ENCODE measurements at regions not wholly inside any gene's neighbourhood (a gene's known extent, or its start where the extent isn't known, plus 50 kb on each side); places are given as distances from the start of the nearest gene placed in this dataset.

DNA sequence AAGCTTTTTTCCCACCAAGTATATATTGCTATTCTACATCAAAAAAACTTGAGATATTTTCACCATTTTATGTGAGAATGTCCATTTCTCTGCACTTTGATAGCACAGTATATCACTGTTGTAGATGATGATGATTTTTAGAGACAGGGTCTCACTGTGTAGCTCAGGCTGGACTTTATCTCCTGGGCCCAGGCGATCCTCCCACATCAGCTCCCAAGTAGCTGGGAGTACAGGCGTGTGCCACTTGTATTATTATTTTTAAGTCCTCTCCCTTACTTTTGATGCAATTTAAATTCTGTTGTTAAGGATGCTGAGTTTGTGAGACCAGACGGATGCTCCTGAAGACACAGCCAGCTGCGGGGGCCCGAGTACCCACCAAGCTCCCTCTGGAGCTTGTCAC lies 326.8 kb downstream of the QKI start (continued):
- TF ChIP-seq ETV6 (IDR thresholded peaks at IDR 0.05; ENCODE audit: borderline replicate concordance in 1 of 2, low read depth in 2 of 2, low read length in 1 of 2) = no peak
- no peak for TF ChIP-seq ETV6 (CRISPR knock-in tag; IDR thresholded peaks at IDR 0.05; ENCODE audit: borderline replicate concordance)
- no peak for TF ChIP-seq BHLHE40 (IDR thresholded peaks at IDR 0.05; ENCODE audit: low read length)
- TF ChIP-seq YBX1 (IDR thresholded peaks at IDR 0.05) = no peak
- no peak for TF ChIP-seq PHF8 (IDR thresholded peaks at IDR 0.05; ENCODE audit: borderline replicate concordance, low read length)
- no peak for TF ChIP-seq ZNF23 (CRISPR knock-in tag; IDR thresholded peaks at IDR 0.05)
- peak; percentile 68 for TF ChIP-seq CBFA2T3 (IDR thresholded peaks at IDR 0.05)
- TF ChIP-seq PHF21A (IDR thresholded peaks at IDR 0.05; ENCODE audit: borderline replicate concordance, low read depth) = no peak
- TF ChIP-seq RNF2 (IDR thresholded peaks at IDR 0.05) = no peak

DNA sequence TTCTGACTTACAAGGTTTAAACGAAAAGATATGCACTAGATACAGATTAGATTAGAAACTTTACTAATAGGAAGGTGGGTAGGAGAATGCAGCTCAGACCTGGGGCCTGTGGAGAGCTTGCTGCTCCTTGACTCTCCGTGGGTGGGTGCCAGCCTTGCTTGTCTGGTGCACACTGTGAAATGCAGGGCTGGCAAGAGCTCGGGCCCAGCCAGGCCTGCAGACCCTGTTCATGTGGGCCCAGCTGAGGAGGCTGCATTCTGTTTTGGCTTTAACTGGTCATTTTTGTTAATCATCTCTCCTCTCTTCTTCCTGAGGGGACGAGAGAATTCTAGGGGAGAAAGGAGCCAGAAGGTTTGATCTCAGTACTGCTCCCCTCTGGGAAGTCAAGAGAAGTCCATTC lies 325.4 kb downstream of the QKI start:
- ATAC-seq = no peak
- Histone ChIP-seq H3K4me1 (replicated peaks in 1 of 2; ENCODE audit: control insufficient read depth in 2 of 2, insufficient read depth in 2 of 2, low read length in 2 of 2) (peaks cover 10 to 15% of the 10 kb centered on the region in 2 experiments; a peak in 4 of 5 replicates), H3K9me3 (replicated peaks; ENCODE audit: control insufficient read depth, insufficient read depth, low read depth, low read length) (no peaks in the 10 kb centered on the region), H2AFZ (ENCODE audit: low read depth, low read length) (no peak overlapping the region), H3K4me3 (no peak overlapping the region), H3K27me3 (ENCODE audit: control insufficient read depth in 2 of 2, insufficient read depth in 2 of 2, low read length in 2 of 2) (peaks cover 6 to 62% of the 10 kb centered on the region in 2 experiments; a peak in 4 of 5 replicates), H3K27ac (ENCODE audit: extremely low read depth, low read depth, low read length) (no peak overlapping the region), H4K20me1 (replicated peaks; ENCODE audit: control insufficient read depth, insufficient read depth, low read length) (no peaks in the 10 kb centered on the region), H3K36me3 (ENCODE audit: control insufficient read depth, insufficient read depth, low read length) (no peaks in the 10 kb centered on the region), H3K9ac (ENCODE audit: insufficient read depth in 1 of 2, low read depth in 2 of 2, low read length in 2 of 2) (no peak overlapping the region), H3K79me2 (ENCODE audit: control insufficient read depth, insufficient read depth, low read length) (no peaks in the 10 kb centered on the region), H3K9me1 (ENCODE audit: control insufficient read depth, insufficient read depth, low read length) (no peaks in the 10 kb centered on the region), H3K4me2 (ENCODE audit: insufficient read depth, low read length) (no peak overlapping the region)
- intact Hi-C loops (cut with micrococcal nuclease) = no loop called here
- in situ Hi-C loops (cut with MboI) = no loop called here
- no peak for FAIRE-seq
- POLR2A ChIA-PET = interaction anchor here (0.7 kb wide), 1 partner anchor 48 kb away, joined by 4 read pairs; no protein-coding TSS in a partner anchor
- 15% methylated on average over 4 of the region's 4 CpGs for WGBS (ENCODE audit: insufficient coverage, low coverage, missing lambda C conversion rate)
- CTCF ChIA-PET (ENCODE audit: low intra/inter-chr PET ratio) = no interaction called here
- no peak for DNase-seq (ENCODE audit: extremely low read depth in 1 of 4, low spot score in 3 of 4)
- no TSS peak for BruUV-seq (replicated peaks)
- TF ChIP-seq, protein P1, sequence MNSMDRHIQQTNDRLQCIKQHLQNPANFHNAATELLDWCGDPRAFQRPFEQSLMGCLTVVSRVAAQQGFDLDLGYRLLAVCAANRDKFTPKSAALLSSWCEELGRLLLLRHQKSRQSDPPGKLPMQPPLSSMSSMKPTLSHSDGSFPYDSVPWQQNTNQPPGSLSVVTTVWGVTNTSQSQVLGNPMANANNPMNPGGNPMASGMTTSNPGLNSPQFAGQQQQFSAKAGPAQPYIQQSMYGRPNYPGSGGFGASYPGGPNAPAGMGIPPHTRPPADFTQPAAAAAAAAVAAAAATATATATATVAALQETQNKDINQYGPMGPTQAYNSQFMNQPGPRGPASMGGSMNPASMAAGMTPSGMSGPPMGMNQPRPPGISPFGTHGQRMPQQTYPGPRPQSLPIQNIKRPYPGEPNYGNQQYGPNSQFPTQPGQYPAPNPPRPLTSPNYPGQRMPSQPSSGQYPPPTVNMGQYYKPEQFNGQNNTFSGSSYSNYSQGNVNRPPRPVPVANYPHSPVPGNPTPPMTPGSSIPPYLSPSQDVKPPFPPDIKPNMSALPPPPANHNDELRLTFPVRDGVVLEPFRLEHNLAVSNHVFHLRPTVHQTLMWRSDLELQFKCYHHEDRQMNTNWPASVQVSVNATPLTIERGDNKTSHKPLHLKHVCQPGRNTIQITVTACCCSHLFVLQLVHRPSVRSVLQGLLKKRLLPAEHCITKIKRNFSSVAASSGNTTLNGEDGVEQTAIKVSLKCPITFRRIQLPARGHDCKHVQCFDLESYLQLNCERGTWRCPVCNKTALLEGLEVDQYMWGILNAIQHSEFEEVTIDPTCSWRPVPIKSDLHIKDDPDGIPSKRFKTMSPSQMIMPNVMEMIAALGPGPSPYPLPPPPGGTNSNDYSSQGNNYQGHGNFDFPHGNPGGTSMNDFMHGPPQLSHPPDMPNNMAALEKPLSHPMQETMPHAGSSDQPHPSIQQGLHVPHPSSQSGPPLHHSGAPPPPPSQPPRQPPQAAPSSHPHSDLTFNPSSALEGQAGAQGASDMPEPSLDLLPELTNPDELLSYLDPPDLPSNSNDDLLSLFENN (IDR thresholded peaks at IDR 0.05; ENCODE audit: low read depth in 2 of 2, low read length in 2 of 2) = no peak
- TF ChIP-seq CBX3 (IDR thresholded peaks at IDR 0.05; ENCODE audit: borderline replicate concordance in 1 of 2, low read length in 2 of 2) = no peak
- TF ChIP-seq MTF1 (CRISPR knock-in tag; IDR thresholded peaks at IDR 0.05; ENCODE audit: borderline replicate concordance) = no peak
- TF ChIP-seq TGIF2 (CRISPR knock-in tag; IDR thresholded peaks at IDR 0.05) = no peak
- no peak for TF ChIP-seq HOXB6 (CRISPR knock-in tag; IDR thresholded peaks at IDR 0.05; ENCODE audit: borderline replicate concordance)
- TF ChIP-seq GATAD2A (IDR thresholded peaks at IDR 0.05) = no peak
- no peak for TF ChIP-seq ZZZ3 (IDR thresholded peaks at IDR 0.05)
- TF ChIP-seq TARDBP (IDR thresholded peaks at IDR 0.05) = no peak

Data from K562 (cell line).